Psoas muscle (tissue), 7 donors: ENCODE measurements at regions not wholly inside any gene's neighbourhood (a gene's known extent, or its start where the extent isn't known, plus 50 kb on each side); places are given as distances from the start of the nearest gene placed in this dataset.

Experiments used
- ATAC-seq, 4 donors: fragments of 200-7000 bp; cut with Tn5 transposase; one replicate each; pipeline ENCODE4 v1.9.1; 2020; ENCODE audit warnings: moderate library complexity in 3 of 4, mild to moderate bottlenecking in 2 of 4
- DNase-seq, 2 donors: peaks; one replicate each; pipeline ENCODE4 v3.0.0-alpha.2; 2020
- H3K27ac ChIP-seq: fragments of 200-600 bp; one replicate; pipeline ENCODE4 v1.8.0; 2022
- H3K27me3 ChIP-seq, 3 donors: fragments of 200-600 bp in 1 of 3; one replicate each; pipeline versions ENCODE4 v1.6.1 to v1.8.0; 2013 to 2022; ENCODE audit warnings: low read length in 2 of 3, mild to moderate bottlenecking in 2 of 3, moderate library complexity in 1 of 3; ENCODE audit not compliant: insufficient read depth in 3 of 3
- H3K36me3 ChIP-seq, 2 donors: fragments of 200-600 bp in 1 of 2; one replicate each; pipeline versions ENCODE4 v1.6.1 to v1.8.0; 2013 to 2022; ENCODE audit warnings: low read depth in 1 of 2, mild to moderate bottlenecking in 1 of 2, moderate library complexity in 1 of 2; ENCODE audit not compliant: insufficient read depth in 1 of 2
- H3K4me1 ChIP-seq: fragments of 200-600 bp; one replicate; pipeline ENCODE4 v1.8.0; 2022
- H3K4me3 ChIP-seq: fragments of 200-600 bp; one replicate; pipeline ENCODE4 v1.8.0; 2022; ENCODE audit warnings: mild to moderate bottlenecking
- H3K9me3 ChIP-seq: fragments of 200-600 bp; one replicate; pipeline ENCODE4 v1.8.0; 2022
- CTCF ChIP-seq: fragments of 200-600 bp; IDR thresholded peaks from one replicate; pipeline ENCODE4 v1.8.0; 2022; ENCODE audit warnings: antibody characterized with exemption
- WGBS, 3 donors: extraction: QIAGEN DNeasy Blood & Tissue Kit; methylation state at CpG; one replicate each; pipeline versions ENCODE4 v1.1.6 to v1.1.7; 2013; 5-methylcytosine and 5-hydroxymethylcytosine counted together
- intact Hi-C, 2 donors: fragments of 100-400 bp; cut with DNase I; formaldehyde crosslinking; loops; one replicate each; pipeline versions ENCODE4 v1.11.0 to v1.14.2; 2022
- donor health status: healthy with polysubstance abuse.
- donor health status: DM: no; HTN: no; CAD: no; lungs with moderate emphysema.
- donor health status: Bipolar disorder and iron deficiency.
- donor health status: healthy.
- donor health status: DM: yes; HTN: yes; CAD: no.
- donor health status: DM: no; HTN: no; CAD: no.
- donor health status: DM: yes; HTN: yes; CAD: no.

- no peak for TF ChIP-seq CTCF
- DNase-seq (no peak), ATAC-seq (no peak)
- Histone ChIP-seq H3K9me3 (no peaks in the 10 kb centered on the region), H3K36me3 (no peaks in the 10 kb centered on the region), H3K27me3 (no peaks in the 10 kb centered on the region), H3K27ac (no peak overlapping the region), H3K4me3 (no peak overlapping the region), H3K4me1 (no peaks in the 10 kb centered on the region)
- intact Hi-C loops: no loop called here
- 88 to 95% (median 91%) methylated on average over 4 of the region's 4 CpGs for WGBS, 3 donors
Observed at GRCh38 chr18:39359636-39360035, 1794.0 kb upstream of the CELF4 start.

GRCh38 chr18:39350945-39351344 is 1785.3 kb upstream of the CELF4 start:
- no peak overlapping the region for H3K27ac ChIP-seq
- intact Hi-C loops: no loop called here
- no peak overlapping the region for H3K4me3 ChIP-seq
- no peaks in the 10 kb centered on the region for H3K9me3 ChIP-seq
- ATAC-seq (no peak), DNase-seq (no peak)
- no peaks in the 10 kb centered on the region for H3K27me3 ChIP-seq
- no peak for TF ChIP-seq CTCF
- no peaks in the 10 kb centered on the region for H3K36me3 ChIP-seq
- H3K4me1 ChIP-seq: no peaks in the 10 kb centered on the region
- 84 to 91% (median 85%) methylated on average over 2 of the region's 2 CpGs for WGBS, 3 donors

- H3K36me3 ChIP-seq: no peaks in the 10 kb centered on the region
- H3K9me3 ChIP-seq: no peaks in the 10 kb centered on the region
- H3K4me1 ChIP-seq: no peaks in the 10 kb centered on the region
- 90 to 97% (median 93%) methylated on average over 2 of the region's 2 CpGs for WGBS, 3 donors
- ATAC-seq: no peak
- no peaks in the 10 kb centered on the region for H3K27me3 ChIP-seq
- no peak overlapping the region for H3K4me3 ChIP-seq
- no peak for TF ChIP-seq CTCF
- no peak overlapping the region for H3K27ac ChIP-seq
- intact Hi-C loops: no loop called here
- DNase-seq: no peak
Observed at GRCh38 chr18:39349801-39350200, 1784.2 kb upstream of the CELF4 start.

- no peak for ATAC-seq
- DNase-seq: no peak
- WGBS, 3 donors: 91 to 93% (median 92%) methylated on average over 3 of the region's 3 CpGs
- intact Hi-C loops: no loop called here
- Histone ChIP-seq H3K9me3 (no peaks in the 10 kb centered on the region), H3K4me3 (no peak overlapping the region), H3K36me3 (no peaks in the 10 kb centered on the region), H3K27me3 (no peaks in the 10 kb centered on the region), H3K4me1 (no peaks in the 10 kb centered on the region), H3K27ac (no peak overlapping the region)
- no peak for TF ChIP-seq CTCF
Observed at GRCh38 chr18:39348757-39349156, 1783.2 kb upstream of the CELF4 start.

- Histone ChIP-seq H3K27ac (no peak overlapping the region), H3K36me3 (no peaks in the 10 kb centered on the region), H3K4me1 (no peaks in the 10 kb centered on the region), H3K4me3 (no peak overlapping the region), H3K27me3 (no peaks in the 10 kb centered on the region), H3K9me3 (no peaks in the 10 kb centered on the region)
- no peak for TF ChIP-seq CTCF
- ATAC-seq (no peak), DNase-seq (no peak)
- WGBS, 3 donors: 51 to 66% (median 54%) methylated on average over 5 of the region's 5 CpGs
- intact Hi-C loops: no loop called here
Observed at GRCh38 chr18:39347701-39348100, 1782.1 kb upstream of the CELF4 start.
